GM10248 (cell line): ENCODE measurements at regions not wholly inside any gene's neighbourhood (a gene's known extent, or its start where the extent isn't known, plus 50 kb on each side); places are given as distances from the start of the nearest gene placed in this dataset.

Source experiments
- CTCF ChIA-PET: fragments of 300-600 bp; sonication (Branson Sonifier 250); formaldehyde crosslinking; extraction: SDS; loops from one replicate; lab custom pipeline; 2021; ENCODE audit warnings: antibody characterized with exemption; lab: Yijun Ruan, JAX
- POLR2A ChIA-PET: fragments of 350-650 bp; sonication (Branson Sonifier 250); formaldehyde crosslinking; extraction: SDS; loops from one replicate; lab custom pipeline; 2020; ENCODE audit warnings: antibody characterized with exemption; lab: Yijun Ruan, JAX
- DNase-seq: peaks from one replicate; pipeline ENCODE4 v3.0.0; 2012; ENCODE audit errors: extremely low spot score
- CTCF ChIP-seq: IDR thresholded peaks from 2 replicates; pipeline ENCODE4 v1.5.1; 2012; ENCODE audit warnings: mild to moderate bottlenecking, low read depth; ENCODE audit errors: extremely low read depth, missing control alignments, control extremely low read depth

DNA sequence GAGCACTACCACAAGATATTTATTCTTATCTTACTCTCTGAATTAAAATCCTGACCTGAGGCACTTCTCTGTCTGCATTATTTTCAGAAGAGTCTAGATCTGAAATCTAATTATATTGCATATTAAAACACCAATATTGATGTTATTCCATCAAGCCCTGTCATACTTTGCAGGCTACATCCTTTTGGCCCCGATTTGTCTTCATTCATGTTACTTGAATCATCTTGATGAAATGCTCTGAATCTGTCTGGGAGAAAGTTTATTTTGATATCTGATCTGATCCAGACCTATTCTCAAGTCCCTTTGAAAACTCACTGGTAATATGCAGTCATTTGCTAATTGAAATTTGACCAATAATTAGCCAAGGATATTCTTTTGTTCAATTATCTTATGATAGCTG lies 79.9 kb downstream of the BBS10 start:
- POLR2A ChIA-PET, result no interaction called here
- no peak for TF ChIP-seq CTCF
- CTCF ChIA-PET, result interaction anchor here (1.1 kb wide), 1 partner anchor 9 kb away, joined by 4 read pairs; no protein-coding TSS in a partner anchor
- no peak for DNase-seq

DNA sequence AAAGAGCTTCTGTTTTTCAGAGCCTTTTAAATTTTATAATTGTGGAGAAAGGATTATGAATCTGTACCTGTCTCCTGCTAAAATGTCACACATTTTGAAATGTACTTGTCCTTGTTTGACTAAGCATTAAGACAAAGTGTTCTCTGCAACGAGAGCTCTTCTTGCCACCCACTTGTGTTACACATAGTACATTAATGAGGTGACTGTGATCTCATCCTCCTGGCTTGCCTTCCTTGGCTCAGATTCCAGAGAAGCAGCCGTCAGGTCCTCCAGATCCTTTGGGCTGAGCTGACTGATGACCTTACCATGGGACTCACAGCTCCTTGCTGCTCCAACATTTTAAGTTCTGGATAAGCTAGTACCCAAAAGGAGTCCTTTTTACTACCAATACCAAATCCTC lies 81.4 kb downstream of the BBS10 start:
- DNase-seq, result no peak
- no peak for TF ChIP-seq CTCF
- POLR2A ChIA-PET, result no interaction called here
- CTCF ChIA-PET, result no interaction called here

DNA sequence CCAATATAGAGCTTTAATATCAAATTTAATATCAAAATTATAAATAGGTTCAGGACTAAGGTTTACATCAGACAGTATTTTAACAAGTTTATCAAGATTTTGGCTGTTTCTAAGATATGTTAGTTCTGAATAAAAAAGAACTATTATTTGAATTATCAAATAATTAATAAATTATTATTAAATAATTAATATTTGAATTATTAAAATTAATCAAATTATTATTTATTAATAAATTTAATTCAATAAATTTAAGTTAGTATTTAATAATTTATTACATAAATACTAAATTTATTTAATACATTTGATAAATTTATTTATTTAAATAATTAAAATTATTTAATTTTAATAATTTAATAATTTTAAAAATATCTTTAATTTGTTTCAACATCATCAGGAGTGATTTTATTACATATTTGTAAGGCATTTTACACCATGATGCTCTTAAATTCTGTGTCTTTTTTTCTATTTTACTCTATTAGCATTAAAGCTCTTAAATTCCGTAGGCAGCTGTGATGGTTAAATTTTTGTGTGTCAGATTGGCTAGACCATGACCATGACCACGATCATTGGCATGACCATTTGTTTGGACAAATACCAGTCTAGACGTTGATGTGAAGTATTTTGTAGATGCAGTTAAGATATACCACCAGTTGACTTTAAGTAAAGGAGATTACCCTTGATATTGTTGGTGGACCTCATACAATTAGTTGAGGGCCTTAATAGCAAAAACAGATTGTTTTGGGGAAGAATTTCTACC lies 82.6 kb downstream of the BBS10 start:
- no peak for TF ChIP-seq CTCF
- POLR2A ChIA-PET, result no interaction called here
- CTCF ChIA-PET, result interaction anchor here (1.0 to 1.5 kb wide), 3 partner anchors 11 to 135 kb away, joined by 3 read pairs; no protein-coding TSS in a partner anchor
- no peak for DNase-seq

- TF ChIP-seq CTCF, result no peak
- no peak for DNase-seq
- POLR2A ChIA-PET, result no interaction called here
- CTCF ChIA-PET, result interaction anchor here (1.5 kb wide), 1 partner anchor 134 kb away, joined by 3 read pairs; no protein-coding TSS in a partner anchor
Measured at GRCh38 chr12:76264611-76265012, 83.6 kb downstream of the BBS10 start.

- ChIA-PET CTCF (no interaction called here), POLR2A (no interaction called here)
- no peak for TF ChIP-seq CTCF
- no peak for DNase-seq
Measured at GRCh38 chr12:76263696-76264095, 84.5 kb downstream of the BBS10 start.

DNA sequence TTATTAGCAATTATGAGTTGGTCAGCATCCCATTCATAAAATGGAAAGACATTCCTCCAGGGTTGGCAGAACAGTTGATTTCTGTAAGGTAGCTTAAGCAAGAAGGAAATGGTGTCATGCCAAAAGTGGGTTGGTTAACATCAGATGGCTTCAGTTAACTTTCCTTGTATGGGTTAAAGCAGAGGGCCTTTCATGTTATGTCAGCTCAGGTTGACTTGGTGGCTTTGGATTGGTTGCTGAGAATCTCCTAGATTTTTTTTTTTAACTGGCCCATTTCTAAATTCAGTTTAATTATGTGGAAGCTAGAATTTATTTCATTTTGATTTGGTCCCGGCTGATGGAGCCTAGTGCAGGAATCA lies 87.8 kb downstream of the BBS10 start:
- ChIA-PET POLR2A (no interaction called here), CTCF (interaction anchor here (1.3 to 1.5 kb wide), 2 partner anchors 10 to 51 kb away, joined by 3 to 4 read pairs; no protein-coding TSS in a partner anchor)
- no peak for DNase-seq
- TF ChIP-seq CTCF, result no peak
